ENCODE measurements at regions not wholly inside any gene's neighbourhood (a gene's known extent, or its start where the extent isn't known, plus 50 kb on each side); places are given as distances from the start of the nearest gene placed in this dataset.

- Histone ChIP-seq H3K9me3 (no peaks in the 10 kb centered on the region), H3K4me1 (no peaks in the 10 kb centered on the region), H3K27me3 (replicated peaks; ENCODE audit: control insufficient read depth, insufficient read depth, low read length) (no peaks in the 10 kb centered on the region), H3K36me3 (ENCODE audit: control insufficient read depth, insufficient read depth, low read length) (no peaks in the 10 kb centered on the region), H3K4me3 (ENCODE audit: low read depth, low read length) (no peak overlapping the region)
- TF ChIP-seq, protein P1, sequence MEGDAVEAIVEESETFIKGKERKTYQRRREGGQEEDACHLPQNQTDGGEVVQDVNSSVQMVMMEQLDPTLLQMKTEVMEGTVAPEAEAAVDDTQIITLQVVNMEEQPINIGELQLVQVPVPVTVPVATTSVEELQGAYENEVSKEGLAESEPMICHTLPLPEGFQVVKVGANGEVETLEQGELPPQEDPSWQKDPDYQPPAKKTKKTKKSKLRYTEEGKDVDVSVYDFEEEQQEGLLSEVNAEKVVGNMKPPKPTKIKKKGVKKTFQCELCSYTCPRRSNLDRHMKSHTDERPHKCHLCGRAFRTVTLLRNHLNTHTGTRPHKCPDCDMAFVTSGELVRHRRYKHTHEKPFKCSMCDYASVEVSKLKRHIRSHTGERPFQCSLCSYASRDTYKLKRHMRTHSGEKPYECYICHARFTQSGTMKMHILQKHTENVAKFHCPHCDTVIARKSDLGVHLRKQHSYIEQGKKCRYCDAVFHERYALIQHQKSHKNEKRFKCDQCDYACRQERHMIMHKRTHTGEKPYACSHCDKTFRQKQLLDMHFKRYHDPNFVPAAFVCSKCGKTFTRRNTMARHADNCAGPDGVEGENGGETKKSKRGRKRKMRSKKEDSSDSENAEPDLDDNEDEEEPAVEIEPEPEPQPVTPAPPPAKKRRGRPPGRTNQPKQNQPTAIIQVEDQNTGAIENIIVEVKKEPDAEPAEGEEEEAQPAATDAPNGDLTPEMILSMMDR (IDR thresholded peaks at IDR 0.05; ENCODE audit: insufficient read depth in 1 of 2, low read depth in 1 of 2, low read length in 1 of 2, severe bottlenecking in 1 of 2, unreplicated experiment in 1 of 2) = no peak
- Mint-ChIP-seq H3K9me3 (ENCODE audit: unreplicated experiment) (no peaks in the 10 kb centered on the region), H3K4me3 (ENCODE audit: unreplicated experiment) (no peak overlapping the region), H3K27me3 (ENCODE audit: insufficient read depth, unreplicated experiment) (no peaks in the 10 kb centered on the region), H3K36me3 (ENCODE audit: insufficient read depth, unreplicated experiment) (no peaks in the 10 kb centered on the region), H3K4me1 (ENCODE audit: low read depth, unreplicated experiment) (no peaks in the 10 kb centered on the region), H3K27ac (ENCODE audit: unreplicated experiment) (no peak overlapping the region)
- no TSS peak for BruUV-seq (replicated peaks)
- no peak for DNase-seq
- intact Hi-C loops (cut with micrococcal nuclease; ENCODE audit: unreplicated experiment) = no loop called here
- POLR2A ChIA-PET = no interaction called here
- CTCF ChIA-PET = no interaction called here
These were observed 639.5 kb downstream of the OTOL1 start for GRCh38 chr3:162136136-162136535.

DNA sequence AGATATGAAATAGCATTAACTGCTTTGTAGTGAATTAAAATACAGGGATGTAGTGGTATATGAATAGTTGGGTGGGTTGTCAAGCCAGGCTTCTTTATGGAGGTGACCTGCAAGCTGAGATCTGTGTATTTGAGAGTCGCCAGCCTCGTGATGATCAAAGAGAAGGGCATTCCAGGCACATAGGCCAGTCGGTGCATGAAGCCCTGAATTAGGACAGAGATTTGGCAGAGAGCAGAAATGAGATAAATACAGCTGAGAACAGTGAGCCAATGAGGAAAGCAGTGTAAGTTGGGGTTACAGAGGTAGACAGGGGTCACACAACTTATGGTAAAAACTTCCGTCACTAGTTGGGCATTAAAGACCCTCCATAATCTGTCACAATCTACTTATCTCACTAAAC is 641.9 kb downstream of the OTOL1 start:
- no peaks in the 10 kb centered on the region for H3K36me3 Mint-ChIP-seq (ENCODE audit: insufficient read depth, unreplicated experiment)
- intact Hi-C loops (cut with micrococcal nuclease; ENCODE audit: unreplicated experiment) = no loop called here
- Histone ChIP-seq H3K9me3 (no peaks in the 10 kb centered on the region), H3K4me3 (ENCODE audit: low read depth, low read length) (no peak overlapping the region), H3K36me3 (ENCODE audit: control insufficient read depth, insufficient read depth, low read length) (no peaks in the 10 kb centered on the region), H3K4me1 (no peaks in the 10 kb centered on the region), H3K27me3 (replicated peaks; ENCODE audit: control insufficient read depth, insufficient read depth, low read length) (no peaks in the 10 kb centered on the region)
- H3K4me1 Mint-ChIP-seq (ENCODE audit: low read depth, unreplicated experiment) = no peaks in the 10 kb centered on the region
- no peaks in the 10 kb centered on the region for H3K9me3 Mint-ChIP-seq (ENCODE audit: unreplicated experiment)
- no peak overlapping the region for H3K4me3 Mint-ChIP-seq (ENCODE audit: unreplicated experiment)
- H3K27ac Mint-ChIP-seq (ENCODE audit: unreplicated experiment) = no peak overlapping the region
- CTCF ChIA-PET = no interaction called here
- POLR2A ChIA-PET = no interaction called here
- DNase-seq = no peak
- TF ChIP-seq, protein P1 (IDR thresholded peaks at IDR 0.05; ENCODE audit: insufficient read depth in 1 of 2, low read depth in 1 of 2, low read length in 1 of 2, severe bottlenecking in 1 of 2, unreplicated experiment in 1 of 2) = no peak
- H3K27me3 Mint-ChIP-seq (ENCODE audit: insufficient read depth, unreplicated experiment) = no peaks in the 10 kb centered on the region
- BruUV-seq (replicated peaks) = no TSS peak

DNA sequence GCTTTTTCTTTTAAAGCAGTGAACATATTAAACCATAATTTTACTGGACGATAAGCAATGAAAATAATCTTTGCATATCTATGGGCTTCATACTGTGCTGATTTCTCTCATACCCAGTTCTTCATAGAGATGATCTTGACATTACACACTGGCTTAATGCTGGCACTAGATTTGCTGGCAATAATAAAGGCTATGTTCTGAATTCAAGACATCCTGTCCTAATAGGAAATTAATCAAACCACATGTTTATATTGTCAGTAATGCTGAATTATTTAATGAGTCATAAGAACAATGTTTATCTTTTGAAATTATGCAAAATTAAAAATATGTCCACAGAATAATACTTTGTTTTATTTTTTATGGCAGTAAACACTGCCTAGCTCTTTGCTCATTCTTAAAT is 643.2 kb downstream of the OTOL1 start:
- H3K4me3 Mint-ChIP-seq (ENCODE audit: unreplicated experiment) = no peak overlapping the region
- no peaks in the 10 kb centered on the region for H3K27me3 Mint-ChIP-seq (ENCODE audit: insufficient read depth, unreplicated experiment)
- H3K36me3 ChIP-seq (ENCODE audit: control insufficient read depth, insufficient read depth, low read length) = no peaks in the 10 kb centered on the region
- no peak for DNase-seq
- no TSS peak for BruUV-seq (replicated peaks)
- no peaks in the 10 kb centered on the region for H3K4me1 ChIP-seq
- no peaks in the 10 kb centered on the region for H3K36me3 Mint-ChIP-seq (ENCODE audit: insufficient read depth, unreplicated experiment)
- H3K27me3 ChIP-seq (replicated peaks; ENCODE audit: control insufficient read depth, insufficient read depth, low read length) = no peaks in the 10 kb centered on the region
- H3K4me1 Mint-ChIP-seq (ENCODE audit: low read depth, unreplicated experiment) = no peaks in the 10 kb centered on the region
- ChIA-PET POLR2A (no interaction called here), CTCF (no interaction called here)
- H3K27ac Mint-ChIP-seq (ENCODE audit: unreplicated experiment) = no peak overlapping the region
- no peaks in the 10 kb centered on the region for H3K9me3 ChIP-seq
- TF ChIP-seq, protein P1 (IDR thresholded peaks at IDR 0.05; ENCODE audit: insufficient read depth in 1 of 2, low read depth in 1 of 2, low read length in 1 of 2, severe bottlenecking in 1 of 2, unreplicated experiment in 1 of 2) = no peak
- H3K9me3 Mint-ChIP-seq (ENCODE audit: unreplicated experiment) = no peaks in the 10 kb centered on the region
- no peak overlapping the region for H3K4me3 ChIP-seq (ENCODE audit: low read depth, low read length)
- intact Hi-C loops (cut with micrococcal nuclease; ENCODE audit: unreplicated experiment) = no loop called here
